Activated CD4-positive, alpha-beta memory T cell treated with anti-CD3 and anti-CD28 coated beads, Interleukin-2, amount 10 ng/mL, durations not matched to agents 7 days and 5 days (primary cell): ENCODE measurements at regions not wholly inside any gene's neighbourhood (a gene's known extent, or its start where the extent isn't known, plus 50 kb on each side); places are given as distances from the start of the nearest gene placed in this dataset.
"Not testable (repeated sequence)": the region's sequence is repeated elsewhere in the genome, so short reads cannot be mapped to it uniquely, and the experiment has no call there.

Experiments used
- CTCF ChIA-PET: fragments of 350-600 bp; sonication (Branson Sonifier 250); formaldehyde crosslinking; loops from one replicate; lab custom pipeline; 2021; ENCODE audit warnings: antibody characterized with exemption, inconsistent platforms; lab: Charles Lee
- POLR2A ChIA-PET: fragments of 350-600 bp; sonication (Branson Sonifier 250); formaldehyde crosslinking; loops from one replicate; lab custom pipeline; 2021; ENCODE audit warnings: antibody characterized with exemption; lab: Charles Lee
- DNase-seq: peaks from one replicate; pipeline ENCODE4 v3.0.0-alpha.2; 2020
- H3K27ac Mint-ChIP-seq: one replicate; pipeline ENCODE4 v1.8.0; 2021; ENCODE audit warnings: mild to moderate bottlenecking, mixed read lengths
- H3K27me3 Mint-ChIP-seq: one replicate; pipeline ENCODE4 v1.8.0; 2021; ENCODE audit warnings: mixed read lengths
- H3K36me3 Mint-ChIP-seq: one replicate; pipeline ENCODE4 v1.8.0; 2021; ENCODE audit warnings: low read depth, mixed read lengths
- H3K4me1 Mint-ChIP-seq: one replicate; pipeline ENCODE4 v1.8.0; 2021; ENCODE audit warnings: mixed read lengths
- H3K4me3 Mint-ChIP-seq: one replicate; pipeline ENCODE4 v1.8.0; 2021; ENCODE audit warnings: mild to moderate bottlenecking, mixed read lengths
- H3K9me3 Mint-ChIP-seq: one replicate; pipeline ENCODE4 v1.8.0; 2021; ENCODE audit warnings: mixed read lengths

DNA sequence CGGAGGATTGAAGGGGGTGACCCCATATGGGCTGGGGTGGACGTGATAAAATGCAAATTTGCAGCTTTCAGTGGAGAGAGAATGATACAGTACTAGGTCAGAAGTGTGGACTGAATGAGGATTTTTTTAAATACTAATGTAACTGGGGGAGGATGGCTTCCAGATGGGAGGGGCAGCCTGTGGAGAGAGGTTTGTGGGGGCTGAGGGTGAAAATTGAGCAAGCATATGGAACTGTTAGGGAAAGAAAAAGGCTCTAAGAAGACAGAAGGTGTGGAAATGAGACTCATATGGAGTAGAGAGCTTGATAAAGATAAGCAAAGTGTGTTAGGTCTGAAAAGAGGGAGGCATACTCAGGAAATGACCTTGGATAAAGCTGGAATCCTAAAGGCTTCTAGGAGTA lies 926.4 kb downstream of the IGSF11 start:
- no peak overlapping the region for H3K4me3 Mint-ChIP-seq
- no peak overlapping the region for H3K27ac Mint-ChIP-seq
- H3K36me3 Mint-ChIP-seq: no peaks in the 10 kb centered on the region
- ChIA-PET POLR2A (no interaction called here), CTCF (no interaction called here)
- H3K4me1 Mint-ChIP-seq: no peaks in the 10 kb centered on the region
- no peaks in the 10 kb centered on the region for H3K27me3 Mint-ChIP-seq
- DNase-seq: no peak
- H3K9me3 Mint-ChIP-seq: peaks cover 3% of the 10 kb centered on the region

DNA sequence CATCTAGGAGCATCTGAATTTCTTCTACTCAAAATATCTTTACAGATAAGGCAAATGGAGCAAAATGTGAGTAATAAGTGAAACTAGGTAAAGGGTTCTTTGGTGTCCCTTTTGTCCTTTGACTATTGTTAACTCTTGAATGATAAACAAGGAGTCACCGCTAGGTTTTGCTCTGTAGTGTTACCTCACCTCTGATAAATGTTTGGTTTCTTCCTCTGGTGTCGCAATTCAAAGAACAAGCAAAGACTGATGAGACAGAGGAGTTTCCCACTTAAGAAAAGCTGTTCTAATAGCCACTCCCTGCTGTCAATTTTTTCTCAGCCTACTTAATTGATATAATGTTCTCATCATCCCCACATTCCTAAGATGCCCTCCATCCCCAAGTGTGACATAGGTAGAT lies 925.9 kb downstream of the IGSF11 start:
- ChIA-PET CTCF (no interaction called here), POLR2A (no interaction called here)
- Mint-ChIP-seq H3K27me3 (no peaks in the 10 kb centered on the region), H3K4me1 (no peaks in the 10 kb centered on the region), H3K4me3 (no peak overlapping the region), H3K9me3 (peaks cover 3% of the 10 kb centered on the region), H3K27ac (no peak overlapping the region), H3K36me3 (no peaks in the 10 kb centered on the region)
- DNase-seq: no peak

DNA sequence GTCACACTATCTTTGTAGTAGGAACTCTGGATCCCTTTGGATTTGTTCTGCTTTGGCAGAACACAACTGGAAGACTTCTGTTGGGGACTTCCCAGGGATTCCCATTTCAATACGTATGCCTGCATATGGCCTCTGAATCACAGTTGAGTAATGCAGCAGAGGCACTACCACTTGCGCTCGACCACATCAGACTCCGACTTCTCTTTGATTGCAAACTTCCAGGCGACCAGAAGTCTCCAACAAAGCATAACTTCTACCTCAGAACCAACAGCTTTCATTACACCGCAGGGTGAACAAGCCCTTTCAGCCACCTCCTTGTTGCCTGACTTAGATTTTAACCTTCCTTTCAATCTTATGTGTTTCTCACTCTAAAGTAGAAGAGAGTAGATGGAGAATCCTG lies 924.4 kb downstream of the IGSF11 start:
- Mint-ChIP-seq H3K9me3 (peaks cover 3% of the 10 kb centered on the region), H3K27me3 (no peaks in the 10 kb centered on the region), H3K4me1 (no peaks in the 10 kb centered on the region), H3K4me3 (no peak overlapping the region), H3K36me3 (no peaks in the 10 kb centered on the region), H3K27ac (no peak overlapping the region)
- ChIA-PET CTCF (no interaction called here), POLR2A (no interaction called here)
- no peak for DNase-seq

DNA sequence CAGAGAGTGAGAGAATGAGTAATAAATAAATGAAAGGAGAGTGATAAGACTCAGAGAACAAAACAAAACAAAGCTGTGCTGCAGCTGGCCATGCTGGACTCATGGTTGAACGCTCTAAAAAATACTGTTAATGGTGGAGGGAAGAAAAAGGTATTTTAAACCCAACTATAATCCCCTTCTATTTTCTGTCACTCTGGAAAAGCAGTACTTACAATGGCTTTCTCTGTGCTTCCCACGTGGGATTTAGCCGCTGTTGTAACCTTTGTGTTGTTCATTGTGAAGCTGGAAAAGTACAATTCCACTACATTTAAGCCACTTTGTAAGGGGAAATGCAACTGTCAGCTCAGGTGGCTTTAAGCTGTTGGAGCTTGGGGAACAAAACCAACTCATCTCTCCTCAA lies 917.7 kb downstream of the IGSF11 start:
- Mint-ChIP-seq H3K27ac (no peak overlapping the region), H3K9me3 (no peaks in the 10 kb centered on the region), H3K27me3 (no peaks in the 10 kb centered on the region), H3K4me1 (no peaks in the 10 kb centered on the region), H3K36me3 (no peaks in the 10 kb centered on the region), H3K4me3 (no peak overlapping the region)
- ChIA-PET POLR2A (no interaction called here), CTCF (no interaction called here)
- DNase-seq: no peak

DNA sequence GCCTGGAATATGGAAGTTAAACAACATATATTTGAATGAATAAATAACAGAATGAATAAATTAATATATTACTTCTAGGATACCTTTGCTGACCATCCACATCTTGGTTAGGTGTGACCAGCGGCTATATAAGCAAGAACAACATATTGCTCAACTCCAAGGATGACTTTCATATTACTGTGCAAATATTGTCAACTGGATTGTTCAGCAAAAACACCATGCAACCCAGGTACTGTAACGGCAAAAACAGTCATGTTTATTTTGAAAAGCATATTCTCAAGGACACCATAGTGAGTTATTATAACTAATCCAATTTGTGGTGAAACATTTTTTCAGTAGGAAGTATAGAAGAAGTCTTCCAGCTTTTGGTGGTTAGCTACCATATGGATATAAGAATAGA lies 907.9 kb downstream of the IGSF11 start:
- Mint-ChIP-seq H3K27ac (no peak overlapping the region), H3K4me3 (no peak overlapping the region), H3K36me3 (no peaks in the 10 kb centered on the region), H3K27me3 (no peaks in the 10 kb centered on the region), H3K4me1 (no peaks in the 10 kb centered on the region), H3K9me3 (peaks cover 6% of the 10 kb centered on the region)
- DNase-seq: no peak
- CTCF ChIA-PET: no interaction called here
- POLR2A ChIA-PET: no interaction called here

DNA sequence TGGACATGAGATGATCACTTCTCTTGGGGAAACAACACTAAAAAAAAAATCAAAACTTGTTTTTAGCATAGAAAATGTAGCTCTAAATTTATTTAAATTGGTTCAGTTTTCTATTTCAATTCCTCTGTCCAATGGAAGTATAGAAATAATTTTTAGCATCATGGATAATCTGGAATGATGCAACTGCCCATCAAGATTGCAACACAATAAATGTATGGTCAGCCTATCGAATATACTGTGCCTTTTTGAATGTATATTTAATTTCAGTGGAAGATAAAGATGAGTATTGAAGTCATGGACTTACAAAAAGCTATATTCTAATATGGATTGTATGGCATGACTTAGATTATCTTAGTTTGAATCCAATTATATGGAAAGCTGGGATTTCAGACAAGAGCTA lies 906.7 kb downstream of the IGSF11 start:
- POLR2A ChIA-PET: no interaction called here
- no peak for DNase-seq
- Mint-ChIP-seq H3K4me3 (no peak overlapping the region), H3K27me3 (no peaks in the 10 kb centered on the region), H3K27ac (no peak overlapping the region), H3K4me1 (no peaks in the 10 kb centered on the region), H3K9me3 (peaks cover 6% of the 10 kb centered on the region), H3K36me3 (no peaks in the 10 kb centered on the region)
- CTCF ChIA-PET: no interaction called here

DNA sequence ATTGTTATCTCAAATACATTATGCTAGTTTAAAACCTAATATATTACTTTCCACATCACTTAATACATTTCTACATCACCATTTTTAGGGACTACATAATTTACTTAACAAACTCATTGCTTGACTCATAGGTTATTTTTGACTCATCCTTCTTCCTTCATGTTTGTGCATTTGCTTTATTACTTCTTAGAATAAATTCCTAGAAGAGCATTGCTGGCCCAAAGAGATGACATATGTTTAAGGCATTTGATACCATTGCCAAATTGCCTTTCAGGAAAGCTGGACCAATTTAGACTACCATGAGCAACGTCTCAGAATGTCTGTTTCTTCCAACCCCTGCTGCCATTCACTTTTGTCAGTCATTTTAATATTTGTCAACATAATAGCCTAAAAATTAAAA lies 905.8 kb downstream of the IGSF11 start:
- no peak overlapping the region for H3K27ac Mint-ChIP-seq
- peaks cover 6% of the 10 kb centered on the region for H3K9me3 Mint-ChIP-seq
- H3K4me1 Mint-ChIP-seq: no peaks in the 10 kb centered on the region
- H3K36me3 Mint-ChIP-seq: no peaks in the 10 kb centered on the region
- no peaks in the 10 kb centered on the region for H3K27me3 Mint-ChIP-seq
- ChIA-PET CTCF (no interaction called here), POLR2A (no interaction called here)
- H3K4me3 Mint-ChIP-seq: no peak overlapping the region
- no peak for DNase-seq

DNA sequence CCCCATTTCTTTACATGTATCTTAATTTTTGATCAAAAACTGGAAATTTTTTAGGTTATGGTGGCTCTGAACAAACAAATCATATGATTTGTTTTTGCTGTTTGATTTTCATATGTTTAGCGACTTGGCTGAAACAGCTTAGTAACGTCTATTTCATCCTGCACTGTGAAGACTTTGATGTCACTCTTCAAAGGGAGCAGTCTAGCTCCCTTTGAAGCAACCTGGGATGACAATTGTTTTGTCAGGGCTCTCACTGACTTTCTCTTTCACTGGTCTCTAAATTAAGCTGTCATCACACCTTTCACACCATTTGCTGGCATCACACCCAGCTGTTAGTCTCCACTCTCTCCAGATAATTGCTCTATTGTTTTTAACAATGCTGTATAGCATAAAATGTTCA lies 896.9 kb downstream of the IGSF11 start:
- ChIA-PET CTCF (no interaction called here), POLR2A (no interaction called here)
- H3K27ac Mint-ChIP-seq: no peak overlapping the region
- no peaks in the 10 kb centered on the region for H3K36me3 Mint-ChIP-seq
- H3K4me3 Mint-ChIP-seq: no peak overlapping the region
- H3K4me1 Mint-ChIP-seq: no peaks in the 10 kb centered on the region
- no peak for DNase-seq
- H3K27me3 Mint-ChIP-seq: no peaks in the 10 kb centered on the region
- peaks cover 12% of the 10 kb centered on the region for H3K9me3 Mint-ChIP-seq

DNA sequence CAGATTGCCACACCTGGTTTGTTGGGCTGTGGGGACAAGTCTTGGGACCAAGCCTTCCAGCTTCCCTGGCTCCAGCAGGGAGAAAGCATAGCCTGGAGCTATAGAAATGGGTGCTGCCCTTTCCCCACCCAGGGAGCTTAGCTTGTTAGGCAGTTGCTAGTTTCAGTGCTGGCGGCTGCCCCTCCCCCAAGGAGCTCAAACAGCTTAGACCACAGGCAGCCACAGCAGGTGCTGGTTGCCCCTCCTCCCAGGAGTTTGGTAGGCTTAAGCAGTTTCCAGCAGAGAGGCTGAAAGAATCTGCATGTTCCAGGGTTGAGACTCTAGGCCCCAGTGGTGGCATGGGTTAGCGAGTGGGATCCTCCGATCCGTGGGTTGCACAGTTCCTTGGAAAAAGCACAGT lies 889.7 kb downstream of the IGSF11 start:
- Mint-ChIP-seq H3K4me1 (no peaks in the 10 kb centered on the region), H3K4me3 (no peak overlapping the region), H3K36me3 (no peaks in the 10 kb centered on the region), H3K27me3 (no peaks in the 10 kb centered on the region), H3K9me3 (peaks cover 19% of the 10 kb centered on the region), H3K27ac (no peak overlapping the region)
- POLR2A ChIA-PET: no interaction called here
- CTCF ChIA-PET: no interaction called here
- DNase-seq: no peak

DNA sequence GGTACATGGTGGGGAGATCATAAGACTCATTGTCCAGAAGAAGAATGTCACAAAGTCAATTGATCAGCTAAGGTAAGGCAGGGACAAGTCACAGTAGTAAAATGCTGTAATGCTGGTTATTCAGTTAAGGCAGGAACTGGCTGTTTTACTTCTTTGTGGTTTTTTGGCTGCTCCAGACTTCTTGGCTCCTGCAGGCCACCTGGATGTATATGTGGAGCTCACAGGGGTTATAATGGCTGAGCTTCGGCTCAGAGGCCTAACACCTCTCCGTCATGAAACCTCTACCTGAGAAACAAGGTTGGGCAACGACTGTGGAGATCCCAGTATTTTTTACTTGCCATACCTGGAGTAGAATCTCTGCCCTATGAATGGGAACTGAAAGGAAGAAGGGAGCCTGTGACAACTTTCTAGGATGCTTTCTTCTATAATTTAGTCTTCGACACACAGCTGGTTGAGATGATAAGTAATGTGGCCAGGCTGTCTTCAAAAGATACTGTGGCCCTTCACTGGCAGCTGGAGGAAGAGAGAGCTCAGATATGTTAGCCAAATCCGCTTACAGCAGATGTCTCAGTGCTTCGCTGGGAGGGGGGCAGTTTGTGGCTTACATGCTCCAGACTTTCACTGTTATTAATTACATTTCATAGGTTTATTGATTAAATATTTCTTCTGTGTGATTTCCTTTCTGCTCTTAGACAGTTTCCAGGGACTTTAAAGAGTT lies 887.8 kb downstream of the IGSF11 start:
- no peak overlapping the region for H3K27ac Mint-ChIP-seq
- DNase-seq: no peak
- H3K4me1 Mint-ChIP-seq: no peaks in the 10 kb centered on the region
- ChIA-PET POLR2A (no interaction called here), CTCF (no interaction called here)
- H3K9me3 Mint-ChIP-seq: peaks cover 18% of the 10 kb centered on the region
- no peaks in the 10 kb centered on the region for H3K36me3 Mint-ChIP-seq
- H3K27me3 Mint-ChIP-seq: no peaks in the 10 kb centered on the region
- no peak overlapping the region for H3K4me3 Mint-ChIP-seq

DNA sequence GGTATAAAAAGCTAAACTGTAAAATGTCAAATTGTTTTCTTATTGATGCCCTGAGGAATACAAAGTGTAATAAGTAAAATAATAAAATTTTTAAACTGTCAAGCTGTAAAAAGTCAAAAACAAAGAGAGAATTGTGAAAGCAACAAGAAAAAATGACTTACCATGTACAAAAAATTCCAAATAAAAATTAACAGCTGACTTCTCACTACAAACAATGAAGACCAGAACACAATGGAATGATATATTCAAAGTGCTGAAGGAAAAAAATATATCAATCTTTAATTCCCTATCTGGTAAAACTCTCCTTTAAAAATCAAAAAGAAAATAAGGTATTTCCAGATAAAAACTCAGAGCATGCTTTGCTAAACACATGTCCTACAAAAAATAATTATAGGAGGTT lies 883.5 kb downstream of the IGSF11 start:
- POLR2A ChIA-PET: no interaction called here
- peaks cover 7% of the 10 kb centered on the region for H3K9me3 Mint-ChIP-seq
- no peaks in the 10 kb centered on the region for H3K4me1 Mint-ChIP-seq
- no peak overlapping the region for H3K4me3 Mint-ChIP-seq
- no peak for DNase-seq
- CTCF ChIA-PET: no interaction called here
- no peaks in the 10 kb centered on the region for H3K27me3 Mint-ChIP-seq
- no peak overlapping the region for H3K27ac Mint-ChIP-seq
- no peaks in the 10 kb centered on the region for H3K36me3 Mint-ChIP-seq

DNA sequence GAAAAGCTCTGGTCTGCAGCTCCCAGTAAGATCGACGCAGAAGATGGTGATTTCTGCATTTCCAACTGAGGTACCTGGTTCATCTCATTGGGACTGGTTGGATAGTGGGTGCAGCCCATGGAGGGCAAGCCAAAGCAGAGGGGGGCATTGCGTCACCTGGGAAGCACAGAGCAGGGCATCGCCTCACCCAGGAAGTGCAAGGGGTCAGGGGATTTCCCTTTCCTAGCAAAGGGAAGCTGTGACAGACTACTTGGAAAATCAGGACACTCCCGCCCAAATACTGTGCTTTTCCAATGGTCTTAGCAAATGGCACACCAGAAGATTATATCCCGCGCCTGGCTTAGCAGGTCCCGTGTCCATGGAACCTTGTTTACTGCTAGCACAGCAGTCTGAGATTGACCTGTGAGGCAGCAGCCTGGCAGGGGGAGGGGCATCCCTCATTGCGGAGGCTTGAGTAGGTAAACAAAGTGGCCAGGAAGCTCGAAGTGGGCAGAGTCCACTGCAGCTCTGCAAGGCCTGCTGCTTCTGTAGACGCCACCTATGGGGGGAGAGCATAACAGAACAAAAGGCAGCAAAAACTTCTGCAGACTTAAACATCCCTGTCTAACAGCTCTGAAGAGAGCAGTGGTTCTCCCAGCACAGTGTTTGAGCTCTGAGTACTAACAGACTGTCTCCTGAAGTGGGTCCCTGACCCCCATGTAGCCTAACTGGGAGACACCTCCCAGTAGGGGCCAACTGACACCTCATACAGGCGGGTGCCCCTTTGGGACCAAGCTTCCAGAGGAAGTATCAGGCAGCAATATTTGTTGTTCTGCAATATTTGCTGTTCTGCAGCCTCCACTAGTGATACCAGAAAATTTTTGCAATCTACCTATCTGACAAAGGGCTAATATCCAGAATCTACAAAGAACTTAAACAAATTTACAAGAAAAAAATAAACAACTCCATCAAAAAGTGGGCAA lies 871.7 kb downstream of the IGSF11 start:
- H3K27me3 Mint-ChIP-seq, H3K9me3 Mint-ChIP-seq, POLR2A ChIA-PET, H3K4me3 Mint-ChIP-seq, DNase-seq, H3K36me3 Mint-ChIP-seq, CTCF ChIA-PET, H3K4me1 Mint-ChIP-seq, H3K27ac Mint-ChIP-seq: not testable (repeated sequence)

DNA sequence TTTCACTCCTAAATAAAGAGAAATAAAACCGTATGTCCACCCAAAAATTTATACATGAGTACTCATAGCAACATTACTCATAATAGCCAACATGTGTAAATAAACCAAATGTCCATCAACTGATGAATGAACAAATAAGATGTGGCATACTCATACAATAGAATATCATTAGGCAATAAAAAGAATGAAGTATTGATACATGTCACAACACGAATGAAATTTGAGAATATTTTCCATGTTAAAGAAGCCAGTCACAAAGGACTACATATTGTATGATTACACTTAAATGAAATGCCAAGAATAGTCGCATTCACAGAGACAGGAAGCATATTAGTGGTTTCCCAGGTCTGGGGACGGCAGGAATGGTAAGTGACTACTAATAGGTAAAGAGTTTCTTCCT lies 869.2 kb downstream of the IGSF11 start:
- POLR2A ChIA-PET: no interaction called here
- Mint-ChIP-seq H3K4me1 (no peaks in the 10 kb centered on the region), H3K9me3 (peaks cover 9% of the 10 kb centered on the region), H3K4me3 (no peak overlapping the region), H3K27me3 (no peaks in the 10 kb centered on the region), H3K36me3 (no peaks in the 10 kb centered on the region), H3K27ac (no peak overlapping the region)
- DNase-seq: no peak
- CTCF ChIA-PET: no interaction called here

DNA sequence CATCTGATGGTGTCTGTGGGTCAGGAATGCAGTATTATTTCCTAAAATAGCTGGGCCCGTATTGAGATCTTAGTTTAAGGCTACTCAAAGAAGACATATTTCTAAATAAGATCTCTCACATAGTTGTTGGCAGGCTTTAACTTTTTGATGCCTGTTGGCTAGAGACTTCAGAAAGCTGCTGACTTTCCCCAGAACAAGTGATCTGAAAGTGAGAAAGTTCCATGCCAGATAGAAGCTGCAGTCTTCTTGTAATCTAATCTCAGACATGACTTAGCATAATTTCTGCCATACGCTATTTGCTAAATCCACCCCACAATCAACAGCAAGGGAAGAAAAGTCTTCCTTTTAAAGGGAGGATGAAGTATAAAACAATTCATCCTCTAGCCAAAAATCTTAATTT lies 867.1 kb downstream of the IGSF11 start:
- H3K4me1 Mint-ChIP-seq: no peaks in the 10 kb centered on the region
- no peak for DNase-seq
- H3K36me3 Mint-ChIP-seq: no peaks in the 10 kb centered on the region
- no peak overlapping the region for H3K27ac Mint-ChIP-seq
- peaks cover 12% of the 10 kb centered on the region for H3K9me3 Mint-ChIP-seq
- H3K27me3 Mint-ChIP-seq: no peaks in the 10 kb centered on the region
- ChIA-PET POLR2A (no interaction called here), CTCF (no interaction called here)
- no peak overlapping the region for H3K4me3 Mint-ChIP-seq
